HepG2 (cell line): ENCODE measurements at regions not wholly inside any gene's neighbourhood (a gene's known extent, or its start where the extent isn't known, plus 50 kb on each side); places are given as distances from the start of the nearest gene placed in this dataset.

Source experiments
- ATAC-seq: fragments of 200-7000 bp; cut with Tn5 transposase; 3 replicates; pipeline ENCODE4 v1.9.1; 2020; ENCODE audit warnings: mild to moderate bottlenecking, moderate library complexity
- BruUV-seq: library from RNA; stranded (reverse); fragments of 400-500 nt; replicated peaks from 2 replicates; lab custom pipeline; 2021; lab: Mats Ljungman, UMichigan
- CTCF ChIA-PET: fragments of 300-600 bp; formaldehyde crosslinking; extraction: SDS; loops from one replicate; lab custom pipeline; 2021; ENCODE audit warnings: low total read pairs, inconsistent platforms, low intra/inter-chr PET ratio; lab: Yijun Ruan, JAX
- POLR2A ChIA-PET: fragments of 350-600 bp; sonication (Branson Sonifier 250); formaldehyde crosslinking; loops from one replicate; lab custom pipeline; 2020; ENCODE audit warnings: antibody characterized with exemption, inconsistent platforms; lab: Yijun Ruan, JAX
- DNase-seq: peaks from one replicate; pipeline ENCODE4 v3.0.0-alpha.2; 2015; ENCODE audit warnings: low spot score
- FAIRE-seq: peaks from 3 replicates; lab custom pipeline; 2011; peaks lifted over from hg19 to GRCh38; lab: Jason Lieb, UNC
- H2AFZ ChIP-seq: one replicate; pipeline ENCODE4 v1.6.1; 2011; ENCODE audit warnings: low read length, inconsistent platforms
- H3K27ac ChIP-seq: fragments of 300-600 bp; 3 replicates; pipeline ENCODE4 v1.8.0; 2011; ENCODE audit warnings: mixed run types, mild to moderate bottlenecking, mixed read lengths, low read length, inconsistent platforms; ENCODE audit not compliant: insufficient read depth; ENCODE audit errors: extremely low read length
- H3K27me3 ChIP-seq, 2 experiments: fragments of 200-600 bp in 1 of 2; 2 replicates in 1 of 2; 3 replicates in 1 of 2; pipeline versions ENCODE4 v1.6.0 to v1.8.0; 2011; ENCODE audit warnings: low read length in 2 of 2, mild to moderate bottlenecking in 2 of 2, moderate library complexity in 2 of 2, inconsistent platforms in 1 of 2; ENCODE audit not compliant: insufficient read depth in 2 of 2, control insufficient read depth in 1 of 2
- H3K36me3 ChIP-seq, 2 experiments: fragments of 200-600 bp in 1 of 2; replicated peaks in 1 of 2; 2 replicates in 1 of 2; 3 replicates in 1 of 2; pipeline versions ENCODE4 v1.5.1 to v1.8.0; 2011; ENCODE audit warnings: low read length in 2 of 2, inconsistent platforms in 1 of 2; ENCODE audit not compliant: insufficient read depth in 2 of 2, control insufficient read depth in 1 of 2
- H3K4me1 ChIP-seq: 2 replicates; pipeline ENCODE4 v1.5.1; 2012; ENCODE audit warnings: low read length, inconsistent platforms; ENCODE audit not compliant: insufficient read depth
- H3K4me2 ChIP-seq: 2 replicates; pipeline ENCODE4 v1.6.0; 2011; ENCODE audit warnings: low read depth, low read length, inconsistent platforms
- H3K4me3 ChIP-seq, 3 experiments: fragments of 200-600 bp in 1 of 3; sonication (generic), shearing (Covaris generic) in 1 of 3; replicated peaks in 1 of 3; 2 replicates each; pipeline ENCODE4 v1.5.1; 2011 to 2016; ENCODE audit warnings: low read length in 3 of 3, inconsistent platforms in 2 of 3, low read depth in 2 of 3, mild to moderate bottlenecking in 2 of 3, control low read depth in 1 of 3, mixed read lengths in 1 of 3; ENCODE audit not compliant: insufficient read depth in 1 of 3
- H3K79me2 ChIP-seq: one replicate; pipeline ENCODE4 v1.6.1; 2011; ENCODE audit warnings: low read length, inconsistent platforms; ENCODE audit not compliant: insufficient read depth
- H3K9ac ChIP-seq: 2 replicates; pipeline ENCODE4 v1.6.0; 2011; ENCODE audit warnings: mild to moderate bottlenecking, low read depth, low read length, inconsistent platforms; ENCODE audit not compliant: insufficient read depth
- H3K9me3 ChIP-seq: 2 replicates; pipeline ENCODE4 v1.5.1; 2012; ENCODE audit warnings: mild to moderate bottlenecking, low read length
- H4K20me1 ChIP-seq: 2 replicates; pipeline ENCODE4 v1.6.0; 2011; ENCODE audit warnings: inconsistent platforms, mild to moderate bottlenecking, low read length, moderate library complexity; ENCODE audit not compliant: insufficient read depth
- BHLHE40 ChIP-seq: IDR thresholded peaks from 2 replicates; pipeline ENCODE4 v1.6.1; 2011; ENCODE audit warnings: low read length, improper control_type of control experiment
- GTF3A ChIP-seq: sonication (generic); formaldehyde crosslinking; conservative IDR thresholded peaks from 2 replicates; pipeline ENCODE4 v1.4.0; 2020; ENCODE audit warnings: mild to moderate bottlenecking, missing genetic modification reagents
- KDM5A ChIP-seq: fragments of 200-600 bp; sonication (generic); IDR thresholded peaks from 2 replicates; pipeline ENCODE4 v1.7.0; 2018; ENCODE audit warnings: antibody characterized with exemption, mild to moderate bottlenecking, low read length, borderline replicate concordance
- RXRB ChIP-seq: IDR thresholded peaks from 2 replicates; pipeline ENCODE4 v1.6.1; 2016; ENCODE audit warnings: borderline replicate concordance, missing genetic modification reagents, missing compliant biosample characterization
- SMYD3 ChIP-seq: sonication (generic); formaldehyde crosslinking; IDR thresholded peaks from 2 replicates; pipeline ENCODE4 v1.8.1; 2023; ENCODE audit warnings: mild to moderate bottlenecking, missing genetic modification reagents
- ZNF737 ChIP-seq: sonication (generic); formaldehyde crosslinking; IDR thresholded peaks from 2 replicates; pipeline ENCODE4 v1.5.0; 2020; ENCODE audit warnings: missing genetic modification reagents, mild to moderate bottlenecking, borderline replicate concordance
- WGBS: methylation state at CpG from one replicate; pipeline ENCODE4 v1.1.6; 2017; ENCODE audit warnings: low lambda C conversion rate; 5-methylcytosine and 5-hydroxymethylcytosine counted together
- in situ Hi-C: cut with HindIII; loops from 2 replicates; pipeline ENCODE4 v1.10.0; 2017; ENCODE audit warnings: low pct_unique_long_range_greater_than_20kb; ENCODE audit not compliant: extremely low pct_ligation_motif_present
- intact Hi-C: fragments of 100-400 bp; cut with micrococcal nuclease; formaldehyde crosslinking; loops from one replicate; pipeline ENCODE4 v1.10.0; 2022; ENCODE audit not compliant: unreplicated experiment
- TF ChIP-seq, protein P1 (sequence below): sonication (generic); formaldehyde crosslinking; conservative IDR thresholded peaks from 2 replicates; pipeline ENCODE4 v1.4.0; 2020; ENCODE audit warnings: missing genetic modification reagents
- TF ChIP-seq, protein P2 (sequence below): sonication (generic); formaldehyde crosslinking; IDR thresholded peaks from 2 replicates; pipeline ENCODE4 v1.5.1; 2020; ENCODE audit warnings: missing genetic modification reagents, mild to moderate bottlenecking, borderline replicate concordance

DNA sequence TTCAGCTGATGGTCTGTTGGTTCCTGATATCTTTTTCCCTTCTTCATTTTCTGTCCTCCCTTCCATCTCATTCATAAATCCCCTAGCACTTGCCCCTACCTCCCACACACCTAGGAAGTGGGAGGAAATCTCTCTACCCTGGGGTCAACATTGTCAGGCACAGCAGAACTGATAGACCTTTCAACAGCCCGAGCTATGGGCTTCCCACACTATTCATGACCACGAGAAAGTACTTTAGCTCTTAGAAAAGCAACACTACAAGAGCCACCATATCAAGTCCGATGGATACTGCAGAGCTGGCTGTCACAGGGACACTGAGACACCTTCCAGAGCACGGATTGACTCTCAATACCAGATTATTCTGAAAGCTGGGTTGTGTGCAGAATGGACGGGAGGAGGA, 180.6 kb upstream of the NEBL start:
- POLR2A ChIA-PET: no interaction called here
- TF ChIP-seq ZNF737 (no peak), KDM5A (no peak), SMYD3 (CRISPR knock-in tag) (no peak), BHLHE40 (no peak), RXRB (no peak), GTF3A (CRISPR knock-in tag) (no peak)
- TF ChIP-seq, protein P1, sequence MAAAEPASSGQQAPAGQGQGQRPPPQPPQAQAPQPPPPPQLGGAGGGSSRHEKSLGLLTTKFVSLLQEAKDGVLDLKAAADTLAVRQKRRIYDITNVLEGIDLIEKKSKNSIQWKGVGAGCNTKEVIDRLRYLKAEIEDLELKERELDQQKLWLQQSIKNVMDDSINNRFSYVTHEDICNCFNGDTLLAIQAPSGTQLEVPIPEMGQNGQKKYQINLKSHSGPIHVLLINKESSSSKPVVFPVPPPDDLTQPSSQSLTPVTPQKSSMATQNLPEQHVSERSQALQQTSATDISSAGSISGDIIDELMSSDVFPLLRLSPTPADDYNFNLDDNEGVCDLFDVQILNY (CRISPR knock-in tag): no peak
- TF ChIP-seq, protein P2, sequence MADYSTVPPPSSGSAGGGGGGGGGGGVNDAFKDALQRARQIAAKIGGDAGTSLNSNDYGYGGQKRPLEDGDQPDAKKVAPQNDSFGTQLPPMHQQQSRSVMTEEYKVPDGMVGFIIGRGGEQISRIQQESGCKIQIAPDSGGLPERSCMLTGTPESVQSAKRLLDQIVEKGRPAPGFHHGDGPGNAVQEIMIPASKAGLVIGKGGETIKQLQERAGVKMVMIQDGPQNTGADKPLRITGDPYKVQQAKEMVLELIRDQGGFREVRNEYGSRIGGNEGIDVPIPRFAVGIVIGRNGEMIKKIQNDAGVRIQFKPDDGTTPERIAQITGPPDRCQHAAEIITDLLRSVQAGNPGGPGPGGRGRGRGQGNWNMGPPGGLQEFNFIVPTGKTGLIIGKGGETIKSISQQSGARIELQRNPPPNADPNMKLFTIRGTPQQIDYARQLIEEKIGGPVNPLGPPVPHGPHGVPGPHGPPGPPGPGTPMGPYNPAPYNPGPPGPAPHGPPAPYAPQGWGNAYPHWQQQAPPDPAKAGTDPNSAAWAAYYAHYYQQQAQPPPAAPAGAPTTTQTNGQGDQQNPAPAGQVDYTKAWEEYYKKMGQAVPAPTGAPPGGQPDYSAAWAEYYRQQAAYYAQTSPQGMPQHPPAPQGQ (CRISPR knock-in tag): no peak
- no peak overlapping the region for H3K9ac ChIP-seq
- DNase-seq (no peak), ATAC-seq (no peak), FAIRE-seq (no peak)
- no peak overlapping the region for H3K27ac ChIP-seq
- BruUV-seq: no TSS peak
- intact Hi-C loops (loop anchor here (1.0 to 10.0 kb wide), 3 partner anchors 219 to 1570 kb away; no protein-coding TSS in a partner anchor), in situ Hi-C loops (loop anchor here (5.0 kb wide), 1 partner anchor 190 kb away; no protein-coding TSS in a partner anchor)
- no peak overlapping the region for H3K4me3 ChIP-seq
- H4K20me1 ChIP-seq: no peaks in the 10 kb centered on the region
- H2AFZ ChIP-seq: no peak overlapping the region
- under 1% methylated on average over 5 of the region's 5 CpGs for WGBS
- no peak overlapping the region for H3K4me2 ChIP-seq
- CTCF ChIA-PET: interaction anchor here (2.5 kb wide), 1 partner anchor 192 kb away, joined by 32 read pairs; no protein-coding TSS in a partner anchor
- H3K27me3 ChIP-seq: no peaks in the 10 kb centered on the region
- H3K9me3 ChIP-seq: no peaks in the 10 kb centered on the region
- H3K79me2 ChIP-seq: no peaks in the 10 kb centered on the region
- H3K4me1 ChIP-seq: no peaks in the 10 kb centered on the region
- no peaks in the 10 kb centered on the region for H3K36me3 ChIP-seq
